H1 (cell line): ENCODE measurements at regions not wholly inside any gene's neighbourhood (a gene's known extent, or its start where the extent isn't known, plus 50 kb on each side); places are given as distances from the start of the nearest gene placed in this dataset.

Source experiments
- CTCF ChIA-PET: fragments of 300-600 bp; sonication (Branson Sonifier 250); formaldehyde crosslinking; loops from one replicate; lab custom pipeline; 2021; ENCODE audit not compliant: partially characterized antibody; lab: Charles Lee
- POLR2A ChIA-PET: fragments of 300-600 bp; sonication (Branson Sonifier 250); formaldehyde crosslinking; loops from one replicate; lab custom pipeline; 2021; ENCODE audit warnings: inconsistent platforms; ENCODE audit not compliant: partially characterized antibody; lab: Charles Lee
- DNase-seq, 2 experiments: peaks; one replicate each; pipeline versions ENCODE4 v3.0.0 to v3.0.0-alpha.2; 2010 to 2022; ENCODE audit warnings: low spot score in 2 of 2, low read depth in 1 of 2, mixed read lengths in 1 of 2
- FAIRE-seq: peaks from 2 replicates; lab custom pipeline; 2011; peaks lifted over from hg19 to GRCh38; lab: Jason Lieb, UNC
- H2AFZ ChIP-seq: 2 replicates; pipeline ENCODE4 v1.8.1; 2012; ENCODE audit warnings: low read length, inconsistent platforms
- H2AK5ac ChIP-seq: 2 replicates; pipeline ENCODE4 v1.6.1; 2013; ENCODE audit warnings: low read depth, low read length
- H2BK120ac ChIP-seq: replicated peaks from 2 replicates; pipeline ENCODE3; 2013; ENCODE audit warnings: low read depth, low read length, inconsistent platforms
- H2BK12ac ChIP-seq: 2 replicates; pipeline ENCODE4 v1.6.1; 2013; ENCODE audit warnings: low read depth, low read length
- H2BK15ac ChIP-seq: 2 replicates; pipeline ENCODE4 v1.6.1; 2013; ENCODE audit warnings: low read length
- H2BK20ac ChIP-seq: 2 replicates; pipeline ENCODE4 v1.6.1; 2013; ENCODE audit warnings: low read length
- H2BK5ac ChIP-seq: 2 replicates; pipeline ENCODE4 v1.6.1; 2013; ENCODE audit warnings: low read depth, low read length
- H3K14ac ChIP-seq: 2 replicates; pipeline ENCODE4 v1.6.1; 2013; ENCODE audit warnings: inconsistent platforms; ENCODE audit not compliant: insufficient read length
- H3K18ac ChIP-seq: 2 replicates; pipeline ENCODE4 v1.6.1; 2013; ENCODE audit warnings: low read length; ENCODE audit errors: extremely low read depth
- H3K23ac ChIP-seq: 2 replicates; pipeline ENCODE4 v1.6.1; 2013; ENCODE audit warnings: inconsistent platforms; ENCODE audit not compliant: insufficient read length
- H3K23me2 ChIP-seq: 2 replicates; pipeline ENCODE4 v1.6.1; 2013; ENCODE audit warnings: low read depth, low read length
- H3K27ac ChIP-seq: 2 replicates; pipeline ENCODE4 v1.6.1; 2011; ENCODE audit warnings: low read depth, low read length, inconsistent platforms
- H3K27me3 ChIP-seq, 4 experiments: replicated peaks in 1 of 4; 1 replicate in 1 of 4; 2 replicates in 3 of 4; pipeline versions ENCODE4 v1.6.1 to v1.8.1; 2011 to 2013; ENCODE audit warnings: low read length in 3 of 4, mild to moderate bottlenecking in 3 of 4, inconsistent platforms in 2 of 4, mixed read lengths in 2 of 4, moderate library complexity in 1 of 4; ENCODE audit not compliant: control insufficient read depth in 3 of 4, insufficient read depth in 3 of 4; ENCODE audit errors: extremely low read depth in 1 of 4
- H3K36me3 ChIP-seq, 4 experiments: 2 replicates each; pipeline versions ENCODE4 v1.6.1 to v1.8.1; 2011 to 2013; ENCODE audit warnings: mild to moderate bottlenecking in 4 of 4, low read length in 3 of 4, moderate library complexity in 2 of 4, control low read depth in 1 of 4, inconsistent platforms in 1 of 4; ENCODE audit not compliant: insufficient read depth in 4 of 4, control insufficient read depth in 2 of 4
- H3K4ac ChIP-seq: replicated peaks from 2 replicates; pipeline ENCODE3; 2013; ENCODE audit warnings: low read length, low read depth, mixed read lengths, inconsistent platforms; ENCODE audit not compliant: insufficient read length
- H3K4me1 ChIP-seq, 4 experiments: replicated peaks in 1 of 4; 1 replicate in 1 of 4; 2 replicates in 3 of 4; pipeline versions ENCODE4 v1.6.1 to v1.8.1; 2011 to 2013; ENCODE audit warnings: low read length in 3 of 4, inconsistent platforms in 2 of 4, mixed read lengths in 1 of 4; ENCODE audit not compliant: insufficient read depth in 4 of 4, control insufficient read depth in 3 of 4
- H3K4me2 ChIP-seq, 2 experiments: 2 replicates each; pipeline versions ENCODE4 v1.6.1 to v1.8.1; 2011 to 2013; ENCODE audit warnings: low read depth in 2 of 2, low read length in 2 of 2, control low read depth in 1 of 2, inconsistent platforms in 1 of 2, mild to moderate bottlenecking in 1 of 2; ENCODE audit not compliant: insufficient read depth in 1 of 2
- H3K4me3 ChIP-seq, 4 experiments: fragments of 200-600, 300-600 bp in 1 of 4; sonication (generic), shearing (Covaris generic), sonication (Bioruptor Twin) in 1 of 4; 2 replicates each; pipeline versions ENCODE4 v1.5.1 to v1.8.1; 2011 to 2016; ENCODE audit warnings: low read length in 4 of 4, low read depth in 3 of 4, control low read depth in 2 of 4, inconsistent platforms in 2 of 4, mild to moderate bottlenecking in 2 of 4, mixed read lengths in 1 of 4, moderate library complexity in 1 of 4; ENCODE audit not compliant: insufficient read depth in 2 of 4; ENCODE audit errors: extremely low read depth in 1 of 4
- H3K56ac ChIP-seq: replicated peaks from 2 replicates; pipeline ENCODE3; 2013; ENCODE audit warnings: low read depth, mild to moderate bottlenecking, mixed read lengths, low read length, inconsistent platforms; ENCODE audit not compliant: insufficient read length
- H3K79me1 ChIP-seq: 2 replicates; pipeline ENCODE4 v1.6.1; 2013; ENCODE audit warnings: low read depth, low read length, control low read depth
- H3K79me2 ChIP-seq, 2 experiments: 2 replicates each; pipeline versions ENCODE4 v1.6.1 to v1.8.1; 2012 to 2013; ENCODE audit warnings: low read length in 2 of 2, mild to moderate bottlenecking in 2 of 2, inconsistent platforms in 1 of 2; ENCODE audit not compliant: insufficient read depth in 2 of 2, control insufficient read depth in 1 of 2
- H3K9ac ChIP-seq, 4 experiments: replicated peaks in 1 of 4; 1 replicate in 1 of 4; 2 replicates in 3 of 4; pipeline versions ENCODE4 v1.6.1 to v1.8.1; 2011 to 2013; ENCODE audit warnings: low read depth in 3 of 4, low read length in 3 of 4, control low read depth in 2 of 4, mild to moderate bottlenecking in 2 of 4, moderate library complexity in 2 of 4, inconsistent platforms in 1 of 4; ENCODE audit errors: extremely low read depth in 1 of 4
- H3K9me3 ChIP-seq, 2 experiments: 2 replicates each; pipeline versions ENCODE4 v1.6.1 to v1.8.1; 2012 to 2013; ENCODE audit warnings: mild to moderate bottlenecking in 2 of 2, moderate library complexity in 2 of 2, control low read depth in 1 of 2, inconsistent platforms in 1 of 2, low read depth in 1 of 2, low read length in 1 of 2, mixed read lengths in 1 of 2; ENCODE audit not compliant: insufficient read depth in 2 of 2
- H4K20me1 ChIP-seq, 2 experiments: replicated peaks in 1 of 2; 2 replicates each; pipeline versions ENCODE3 to v1.8.1; 2011 to 2013; ENCODE audit warnings: inconsistent platforms in 2 of 2, low read length in 2 of 2, mild to moderate bottlenecking in 1 of 2; ENCODE audit not compliant: insufficient read depth in 2 of 2, control insufficient read depth in 1 of 2
- H4K5ac ChIP-seq: 2 replicates; pipeline ENCODE4 v1.6.1; 2013; ENCODE audit warnings: low read length, low read depth, mixed read lengths, inconsistent platforms; ENCODE audit not compliant: insufficient read length
- H4K8ac ChIP-seq: 2 replicates; pipeline ENCODE4 v1.8.0; 2013; ENCODE audit warnings: mild to moderate bottlenecking, moderate library complexity, low read length, inconsistent platforms; ENCODE audit not compliant: insufficient read depth; ENCODE audit errors: extremely low read depth
- H4K91ac ChIP-seq: replicated peaks from 2 replicates; pipeline ENCODE3; 2013; ENCODE audit warnings: low read length, mixed read lengths, inconsistent platforms; ENCODE audit not compliant: insufficient read length
- CBX8 ChIP-seq: fragments of 300-800, 300-1000 bp; sonication (generic); IDR thresholded peaks from 2 replicates; pipeline ENCODE4 v1.7.1; 2016; ENCODE audit warnings: low read depth, low read length, borderline replicate concordance
- CHD2 ChIP-seq: IDR thresholded peaks from 2 replicates; pipeline ENCODE4 v1.6.1; 2012; ENCODE audit warnings: low read length, improper control_type of control experiment
- CREB1 ChIP-seq: IDR thresholded peaks from 2 replicates; pipeline ENCODE4 v1.6.1; 2012; ENCODE audit warnings: inconsistent platforms
- EGR1 ChIP-seq: IDR thresholded peaks from 2 replicates; pipeline ENCODE4 v1.6.1; 2011; ENCODE audit warnings: low read depth, low read length, borderline replicate concordance
- GABPA ChIP-seq: IDR thresholded peaks from 2 replicates; pipeline ENCODE4 v1.6.1; 2011; ENCODE audit warnings: mild to moderate bottlenecking, low read length, moderate library complexity, borderline replicate concordance; ENCODE audit not compliant: insufficient read depth
- KDM1A ChIP-seq: fragments of 200-600, 300-600 bp; sonication (generic); IDR thresholded peaks from 2 replicates; pipeline ENCODE4 v1.7.1; 2016; ENCODE audit warnings: mild to moderate bottlenecking, low read length, borderline replicate concordance
- KDM5A ChIP-seq: fragments of 200-600 bp; IDR thresholded peaks from 2 replicates; pipeline ENCODE4 v1.7.1; 2012; ENCODE audit warnings: mild to moderate bottlenecking, low read length, inconsistent platforms, mixed read lengths
- NANOG ChIP-seq: IDR thresholded peaks from 2 replicates; pipeline ENCODE4 v1.6.1; 2011; ENCODE audit warnings: low read length, low read depth, mild to moderate bottlenecking, inconsistent platforms; ENCODE audit not compliant: insufficient read depth, poor library complexity, severe bottlenecking
- RBBP5 ChIP-seq: IDR thresholded peaks from 2 replicates; pipeline ENCODE4 v1.7.1; 2012; ENCODE audit warnings: low read depth, mild to moderate bottlenecking, inconsistent platforms, low read length, moderate library complexity, borderline replicate concordance
- SIN3A ChIP-seq, 2 experiments: IDR thresholded peaks in 1 of 2; conservative IDR thresholded peaks in 1 of 2; 2 replicates each; pipeline ENCODE4 v1.6.1; 2011 to 2012; ENCODE audit warnings: low read length in 2 of 2, improper control_type of control experiment in 1 of 2, low read depth in 1 of 2, mild to moderate bottlenecking in 1 of 2
- SP1 ChIP-seq: IDR thresholded peaks from 2 replicates; pipeline ENCODE4 v1.6.1; 2011; ENCODE audit warnings: low read depth, low read length
- TCF12 ChIP-seq: IDR thresholded peaks from 2 replicates; pipeline ENCODE4 v1.6.1; 2011; ENCODE audit warnings: low read depth, mild to moderate bottlenecking, low read length
- WGBS, 2 experiments: shearing (Covaris generic) in 1 of 2; methylation state at CpG; one replicate each; pipeline versions ENCODE4 v1.1.6 to v1.1.7; 2013 to 2015; ENCODE audit warnings: low lambda C conversion rate in 2 of 2, mixed read lengths in 2 of 2, inconsistent platforms in 1 of 2, low coverage in 1 of 2, missing lambda C conversion rate in 1 of 2; ENCODE audit not compliant: insufficient replicate concordance in 2 of 2, insufficient coverage in 1 of 2, insufficient read length in 1 of 2; ENCODE audit errors: extremely low coverage in 1 of 2, missing lambda C conversion rate in 1 of 2; 5-methylcytosine and 5-hydroxymethylcytosine counted together
- TF ChIP-seq, protein P1 (sequence below): IDR thresholded peaks from 2 replicates; pipeline ENCODE4 v1.6.1; 2012; ENCODE audit warnings: inconsistent platforms
- TF ChIP-seq, protein P2 (sequence below): IDR thresholded peaks from 2 replicates; pipeline ENCODE4 v1.6.1; 2011; ENCODE audit warnings: low read depth, mild to moderate bottlenecking, low read length; ENCODE audit not compliant: insufficient read depth

DNA sequence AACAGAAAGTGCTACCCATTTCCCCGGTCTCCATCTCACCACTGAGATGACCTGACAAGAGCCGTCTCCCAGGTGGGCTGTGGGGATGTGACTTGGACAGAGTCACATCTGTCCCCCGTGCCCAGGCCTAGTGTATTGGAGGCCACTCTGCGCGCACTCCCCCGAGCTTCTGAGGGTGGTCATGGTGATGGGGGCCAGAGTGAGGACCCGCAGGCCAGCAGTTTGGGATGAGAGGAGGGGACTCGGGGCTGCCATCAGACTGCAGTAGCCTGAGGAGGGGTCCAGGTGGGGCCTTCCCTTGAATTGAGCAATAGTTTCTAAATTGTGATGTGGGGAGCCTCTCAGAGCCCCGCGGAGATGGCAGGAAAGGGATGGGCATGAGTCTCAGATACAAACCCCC, 852.6 kb downstream of the TBC1D22A start:
- POLR2A ChIA-PET = no interaction called here
- TF ChIP-seq CREB1 (no peak), SIN3A (conservative IDR thresholded peaks at IDR 0.05 in 1 of 2, IDR thresholded peaks at IDR 0.05 in 1 of 2; ENCODE audit: low read depth in 1 of 2, low read length in 2 of 2) (no peak), KDM1A (no peak), EGR1 (no peak), CHD2 (no peak), TCF12 (no peak), RBBP5 (no peak), KDM5A (no peak), SP1 (no peak), GABPA (no peak), NANOG (no peak), CBX8 (no peak)
- TF ChIP-seq, protein P1, sequence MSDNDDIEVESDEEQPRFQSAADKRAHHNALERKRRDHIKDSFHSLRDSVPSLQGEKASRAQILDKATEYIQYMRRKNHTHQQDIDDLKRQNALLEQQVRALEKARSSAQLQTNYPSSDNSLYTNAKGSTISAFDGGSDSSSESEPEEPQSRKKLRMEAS = no peak
- TF ChIP-seq, protein P2, sequence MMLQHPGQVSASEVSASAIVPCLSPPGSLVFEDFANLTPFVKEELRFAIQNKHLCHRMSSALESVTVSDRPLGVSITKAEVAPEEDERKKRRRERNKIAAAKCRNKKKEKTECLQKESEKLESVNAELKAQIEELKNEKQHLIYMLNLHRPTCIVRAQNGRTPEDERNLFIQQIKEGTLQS = no peak

More for the DNA sequence above, 852.6 kb downstream of the TBC1D22A start:
- no peaks in the 10 kb centered on the region for H3K79me2 ChIP-seq
- H3K4me1 ChIP-seq = peaks cover 0 to 2% (median 0%) of the 10 kb centered on the region in 4 experiments; a peak in 1 of 7 replicates
- no peak overlapping the region for H2BK15ac ChIP-seq
- WGBS, 2 experiments = 88% methylated on average over 10 of the region's 10 CpGs; no CpG with 5 or more reads in 1 of the 2 experiments
- H3K14ac ChIP-seq = no peak overlapping the region
- H2BK20ac ChIP-seq = no peak overlapping the region
- no peak overlapping the region for H3K27ac ChIP-seq
- H3K36me3 ChIP-seq = no peaks in the 10 kb centered on the region
- H3K4me3 ChIP-seq = no peak overlapping the region
- H3K9me3 ChIP-seq = peaks cover 0 to 20% of the 10 kb centered on the region in 2 experiments; a peak in 2 of 4 replicates
- H2AK5ac ChIP-seq = no peak overlapping the region
- no peak for FAIRE-seq
- H3K27me3 ChIP-seq = no peaks in the 10 kb centered on the region
- H4K91ac ChIP-seq = no peak overlapping the region
- no peak overlapping the region for H4K8ac ChIP-seq
- DNase-seq = no peak
- H3K79me1 ChIP-seq = no peaks in the 10 kb centered on the region
- CTCF ChIA-PET = no interaction called here
- H3K4me2 ChIP-seq = no peak overlapping the region
- H3K4ac ChIP-seq = no peak overlapping the region
- H2AFZ ChIP-seq = no peak overlapping the region
- H2BK120ac ChIP-seq = no peak overlapping the region
- no peak overlapping the region for H3K56ac ChIP-seq
- no peak overlapping the region for H3K23ac ChIP-seq
- no peak overlapping the region for H4K5ac ChIP-seq
- H2BK12ac ChIP-seq = no peak overlapping the region
- no peak overlapping the region for H3K9ac ChIP-seq
- H2BK5ac ChIP-seq = no peak overlapping the region
- no peaks in the 10 kb centered on the region for H3K23me2 ChIP-seq
- H3K18ac ChIP-seq = no peak overlapping the region
- no peaks in the 10 kb centered on the region for H4K20me1 ChIP-seq
